Large intestine (tissue), 3 donors: ENCODE measurements at regions not wholly inside any gene's neighbourhood (a gene's known extent, or its start where the extent isn't known, plus 50 kb on each side); places are given as distances from the start of the nearest gene placed in this dataset.

ENCODE experiments used
- DNase-seq, 2 donors: peaks; one replicate each; pipeline versions ENCODE4 v3.0.0 to v3.0.0-alpha.2; 2013
- H3K27ac ChIP-seq: one replicate; pipeline ENCODE4 v1.5.1; 2013; ENCODE audit warnings: low read length
- H3K27me3 ChIP-seq: 2 replicates; pipeline ENCODE4 v1.6.1; 2013; ENCODE audit warnings: low read length; ENCODE audit not compliant: control insufficient read depth, insufficient read depth
- H3K36me3 ChIP-seq: 2 replicates; pipeline ENCODE4 v1.6.1; 2013; ENCODE audit warnings: low read length; ENCODE audit not compliant: control insufficient read depth, insufficient read depth
- H3K4me1 ChIP-seq: one replicate; pipeline ENCODE4 v1.6.1; 2013; ENCODE audit warnings: low read length; ENCODE audit not compliant: control insufficient read depth, insufficient read depth
- H3K4me3 ChIP-seq: one replicate; pipeline ENCODE4 v1.5.1; 2013; ENCODE audit warnings: low read length
- H3K9me3 ChIP-seq: one replicate; pipeline ENCODE4 v1.6.1; 2013; ENCODE audit warnings: mild to moderate bottlenecking, low read depth, low read length, moderate library complexity; ENCODE audit not compliant: control insufficient read depth
- WGBS: methylation state at CpG from one replicate; pipeline ENCODE4 v1.1.5; 2013; ENCODE audit warnings: low lambda C conversion rate; ENCODE audit not compliant: insufficient coverage; 5-methylcytosine and 5-hydroxymethylcytosine counted together

DNA sequence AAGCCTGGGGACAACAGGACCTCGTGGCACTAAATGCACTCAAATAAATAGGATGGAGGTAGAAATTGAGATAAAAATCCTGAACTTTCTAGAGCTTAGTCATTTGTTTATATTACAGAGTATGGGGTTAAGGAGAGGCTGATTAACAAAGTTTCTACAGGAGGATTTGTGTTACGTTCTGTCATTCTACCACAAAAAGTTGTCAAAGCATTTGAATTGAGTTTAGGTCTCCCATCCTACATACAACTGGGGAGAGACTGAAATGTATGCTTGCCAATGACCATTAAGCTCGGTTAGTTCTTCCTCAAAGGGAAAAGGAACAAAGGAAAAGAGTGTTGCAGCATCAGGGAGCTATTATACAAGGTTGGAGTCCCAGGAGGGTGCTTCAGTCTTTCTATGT, 597.9 kb downstream of the COL12A1 start:
- no peaks in the 10 kb centered on the region for H3K27me3 ChIP-seq
- no peaks in the 10 kb centered on the region for H3K4me1 ChIP-seq
- 68% methylated on average over 2 of the region's 3 CpGs for WGBS
- H3K36me3 ChIP-seq, result no peaks in the 10 kb centered on the region
- H3K9me3 ChIP-seq, result no peaks in the 10 kb centered on the region
- DNase-seq, result no peak
- no peak overlapping the region for H3K4me3 ChIP-seq
- H3K27ac ChIP-seq, result no peak overlapping the region

DNA sequence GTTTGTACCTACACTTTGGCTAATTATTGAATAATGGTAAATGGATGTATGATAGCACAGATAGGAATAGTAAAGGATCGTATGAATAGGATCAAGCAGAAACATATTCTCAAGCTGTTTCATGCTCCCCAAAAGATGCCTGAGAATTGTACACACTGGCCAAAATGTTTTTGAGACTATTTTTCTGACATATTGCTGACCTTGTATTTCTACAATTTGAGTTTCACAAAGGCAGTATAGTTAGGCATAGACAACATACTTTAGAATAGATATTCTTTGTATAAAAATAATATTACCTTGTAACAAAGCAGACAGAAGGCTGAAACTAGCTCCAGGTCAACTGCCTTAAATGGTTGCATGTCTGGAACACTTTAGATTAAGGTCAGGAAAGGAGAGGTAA, 598.4 kb downstream of the COL12A1 start:
- Histone ChIP-seq H3K36me3 (no peaks in the 10 kb centered on the region), H3K27ac (no peak overlapping the region), H3K4me1 (no peaks in the 10 kb centered on the region), H3K27me3 (no peaks in the 10 kb centered on the region), H3K4me3 (no peak overlapping the region), H3K9me3 (no peaks in the 10 kb centered on the region)
- WGBS, result 83% methylated on average over 1 of the region's 1 CpG
- DNase-seq, result no peak

DNA sequence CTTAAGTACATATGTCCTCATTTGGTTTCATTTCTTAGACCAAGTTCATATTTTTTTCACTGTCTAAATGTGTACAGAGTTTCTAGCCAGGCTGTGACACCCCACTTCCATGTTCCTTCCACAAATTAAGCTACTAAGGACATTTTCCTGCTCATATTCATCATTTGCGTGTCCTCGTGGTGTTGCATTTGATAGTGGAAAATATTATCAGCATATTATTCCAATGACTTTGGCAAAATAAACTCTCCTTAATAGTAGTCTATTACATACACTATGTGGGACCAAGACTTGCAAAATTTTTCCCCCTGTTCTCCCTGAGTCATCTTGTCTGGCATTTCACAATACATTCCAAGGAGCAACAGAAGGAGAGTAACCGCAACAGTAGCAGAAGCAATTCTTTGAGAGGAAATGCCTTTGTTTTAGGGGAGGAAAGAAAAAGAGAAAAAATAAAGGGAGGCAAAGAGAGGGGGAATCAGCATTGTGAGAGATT, 599.2 kb downstream of the COL12A1 start:
- Histone ChIP-seq H3K9me3 (no peaks in the 10 kb centered on the region), H3K4me3 (no peak overlapping the region), H3K27ac (no peak overlapping the region), H3K4me1 (no peaks in the 10 kb centered on the region), H3K27me3 (no peaks in the 10 kb centered on the region), H3K36me3 (no peaks in the 10 kb centered on the region)
- no peak for DNase-seq
- WGBS, result 76% methylated on average over 2 of the region's 3 CpGs

DNA sequence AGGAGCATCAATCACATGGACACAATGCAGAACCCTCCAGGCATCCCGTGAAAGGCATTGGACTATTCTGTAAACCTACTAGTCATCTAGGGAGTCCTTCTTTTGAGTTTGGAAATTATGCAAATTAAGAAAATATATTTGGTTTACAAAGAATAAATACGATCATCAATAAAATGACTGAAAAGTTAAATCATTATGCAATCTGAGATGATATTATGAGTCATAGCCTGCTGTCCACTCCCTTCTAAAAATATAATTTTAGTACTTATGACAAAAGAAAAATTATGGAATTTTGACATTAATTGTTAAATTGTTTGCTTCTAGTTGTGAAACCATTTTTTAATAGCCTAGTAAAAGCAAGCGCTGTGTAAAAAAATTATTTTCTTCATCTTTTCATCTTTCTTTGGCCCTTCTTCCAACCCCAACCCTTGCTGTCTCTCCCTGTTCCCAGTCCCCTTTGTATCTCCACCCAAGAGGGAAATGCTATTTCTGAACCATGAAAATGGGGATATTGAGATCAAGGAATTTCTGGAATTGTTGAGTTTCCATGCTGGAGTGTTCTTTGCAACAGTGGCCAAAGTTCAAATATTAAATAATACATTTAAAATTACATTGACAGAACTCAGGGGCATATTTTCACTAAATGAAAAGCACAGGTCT, 599.8 kb downstream of the COL12A1 start:
- Histone ChIP-seq H3K27me3 (no peaks in the 10 kb centered on the region), H3K27ac (no peak overlapping the region), H3K36me3 (no peaks in the 10 kb centered on the region), H3K4me1 (no peaks in the 10 kb centered on the region), H3K4me3 (no peak overlapping the region), H3K9me3 (no peaks in the 10 kb centered on the region)
- DNase-seq, result no peak
- 94% methylated on average over 2 of the region's 3 CpGs for WGBS

- no peaks in the 10 kb centered on the region for H3K36me3 ChIP-seq
- no CpG with 5 or more reads among the region's 3 CpGs for WGBS
- H3K27ac ChIP-seq, result no peak overlapping the region
- H3K4me1 ChIP-seq, result no peaks in the 10 kb centered on the region
- DNase-seq, result no peak
- no peaks in the 10 kb centered on the region for H3K9me3 ChIP-seq
- H3K27me3 ChIP-seq, result no peaks in the 10 kb centered on the region
- no peak overlapping the region for H3K4me3 ChIP-seq
These were observed 601.6 kb downstream of the COL12A1 start for GRCh38 chr6:74604279-74604678.

GRCh38 chr6:74603322-74604076, 602.4 kb downstream of the COL12A1 start:
- no peak for DNase-seq
- Histone ChIP-seq H3K27ac (no peak overlapping the region), H3K4me1 (no peaks in the 10 kb centered on the region), H3K4me3 (no peak overlapping the region), H3K36me3 (no peaks in the 10 kb centered on the region), H3K27me3 (no peaks in the 10 kb centered on the region), H3K9me3 (no peaks in the 10 kb centered on the region)
- WGBS, result 100% methylated on average over 1 of the region's 2 CpGs

- H3K36me3 ChIP-seq, result no peaks in the 10 kb centered on the region
- no peak for DNase-seq
- no peaks in the 10 kb centered on the region for H3K27me3 ChIP-seq
- H3K9me3 ChIP-seq, result no peaks in the 10 kb centered on the region
- no CpG with 5 or more reads among the region's 3 CpGs for WGBS
- no peak overlapping the region for H3K27ac ChIP-seq
- no peak overlapping the region for H3K4me3 ChIP-seq
- H3K4me1 ChIP-seq, result no peaks in the 10 kb centered on the region
These were observed 603.6 kb downstream of the COL12A1 start for GRCh38 chr6:74602206-74602605.

DNA sequence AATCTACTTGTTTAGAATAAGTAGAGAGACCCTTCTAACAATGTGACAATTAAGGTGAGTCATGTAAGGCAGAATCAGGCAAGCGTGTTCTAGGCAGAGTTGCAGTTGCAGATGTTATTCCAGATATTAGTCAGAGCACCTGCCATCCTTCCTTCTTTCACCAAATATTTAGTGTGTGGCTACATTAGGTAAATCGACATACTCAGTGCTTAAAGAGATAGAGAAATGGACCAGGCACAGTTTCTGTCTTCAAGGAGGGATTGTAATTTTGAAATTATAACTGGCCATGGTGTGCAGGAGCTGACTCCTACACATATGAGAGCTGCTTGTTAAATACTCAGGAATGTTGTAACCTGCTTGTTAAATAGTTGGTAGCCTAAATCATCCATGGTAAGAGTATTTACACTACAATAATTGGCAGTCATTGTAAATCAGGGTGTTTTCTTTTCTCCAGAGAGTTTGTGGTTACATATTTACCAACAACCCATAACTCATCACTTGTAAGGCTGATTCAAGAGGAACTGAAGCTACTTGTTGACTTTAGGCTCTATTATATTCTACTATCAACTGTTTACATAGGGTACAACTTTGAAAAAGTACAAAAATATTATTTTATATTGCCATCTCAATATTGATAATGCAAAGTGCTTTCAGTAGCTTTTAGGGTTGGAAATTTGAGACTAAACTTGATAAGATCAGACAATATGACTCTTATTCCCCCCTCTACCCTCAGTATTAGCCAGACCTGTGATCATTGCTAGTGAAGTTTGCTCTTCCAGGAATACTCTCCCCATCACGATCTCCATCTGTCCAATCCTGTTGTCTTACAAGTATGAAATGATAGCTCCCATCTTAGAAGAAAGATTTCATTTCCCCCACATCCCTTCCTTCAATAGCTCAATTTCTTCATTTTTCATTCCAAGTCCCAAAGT, 607.1 kb downstream of the COL12A1 start:
- no peaks in the 10 kb centered on the region for H3K36me3 ChIP-seq
- H3K27ac ChIP-seq, result no peak overlapping the region
- H3K9me3 ChIP-seq, result no peaks in the 10 kb centered on the region
- no peak overlapping the region for H3K4me3 ChIP-seq
- H3K27me3 ChIP-seq, result no peaks in the 10 kb centered on the region
- no peak for DNase-seq
- H3K4me1 ChIP-seq, result no peaks in the 10 kb centered on the region
- WGBS, result no CpG with 5 or more reads among the region's 3 CpGs

- no peak for DNase-seq
- no peak overlapping the region for H3K27ac ChIP-seq
- H3K36me3 ChIP-seq, result no peaks in the 10 kb centered on the region
- H3K4me1 ChIP-seq, result no peaks in the 10 kb centered on the region
- no peaks in the 10 kb centered on the region for H3K9me3 ChIP-seq
- H3K4me3 ChIP-seq, result no peak overlapping the region
- WGBS, result 80% methylated on average over 1 of the region's 1 CpG
- H3K27me3 ChIP-seq, result no peaks in the 10 kb centered on the region
These were observed 608.0 kb downstream of the COL12A1 start for GRCh38 chr6:74597840-74598239.

GRCh38 chr6:74597266-74597665, 608.6 kb downstream of the COL12A1 start:
- 100% methylated on average over 1 of the region's 2 CpGs for WGBS
- Histone ChIP-seq H3K9me3 (no peaks in the 10 kb centered on the region), H3K4me3 (no peak overlapping the region), H3K36me3 (no peaks in the 10 kb centered on the region), H3K27me3 (no peaks in the 10 kb centered on the region), H3K27ac (no peak overlapping the region), H3K4me1 (no peaks in the 10 kb centered on the region)
- DNase-seq, result no peak
